HG03103 (cell line): ENCODE measurements at regions not wholly inside any gene's neighbourhood (a gene's known extent, or its start where the extent isn't known, plus 50 kb on each side); places are given as distances from the start of the nearest gene placed in this dataset.

ENCODE experiments used
- ATAC-seq: cut with Tn5 transposase; IDR thresholded peaks from one replicate; pipeline ENCODE4 v1.9.1; 2021; ENCODE audit warnings: low read depth; ENCODE audit not compliant: unreplicated experiment

DNA sequence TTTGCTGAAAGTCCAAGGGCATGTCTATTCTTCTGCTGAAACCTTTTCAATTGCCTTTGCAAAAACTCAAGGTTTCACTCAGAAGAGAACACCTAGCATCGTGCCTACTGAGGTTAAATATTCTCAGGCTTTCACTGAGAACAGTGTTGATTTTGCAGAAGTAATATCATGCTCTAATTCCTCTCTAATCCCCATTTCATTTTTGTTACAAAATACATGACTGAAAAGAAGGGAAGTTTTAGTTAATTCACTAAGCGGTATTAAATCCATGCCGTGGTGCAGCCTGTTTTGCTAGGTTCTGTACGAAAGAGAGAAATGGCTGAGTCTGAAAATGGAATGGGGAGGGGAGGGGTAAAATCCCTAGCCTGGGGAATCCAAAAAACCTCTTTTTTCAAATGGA is 163.2 kb upstream of the CAMK1G start:
- ATAC-seq, result no peak

DNA sequence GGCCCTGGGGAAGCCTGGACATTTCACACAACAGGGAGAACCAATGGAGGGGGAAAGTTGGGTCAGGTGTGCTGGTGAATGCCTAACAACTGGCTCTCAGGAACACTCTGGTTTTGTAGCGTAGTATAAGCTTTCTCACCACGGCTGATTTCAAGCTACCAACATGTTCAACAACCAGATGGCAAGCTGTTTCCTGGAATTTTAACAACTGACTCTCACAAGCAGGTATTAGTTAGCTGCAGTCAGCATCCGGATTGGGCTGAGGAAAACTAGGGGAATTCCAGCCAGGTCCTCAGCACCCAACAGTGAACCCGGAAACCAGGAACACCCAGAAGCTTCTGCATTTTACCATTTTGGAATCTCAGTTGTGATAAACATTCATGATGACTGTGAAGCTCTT is 162.3 kb upstream of the CAMK1G start:
- ATAC-seq, result no peak

DNA sequence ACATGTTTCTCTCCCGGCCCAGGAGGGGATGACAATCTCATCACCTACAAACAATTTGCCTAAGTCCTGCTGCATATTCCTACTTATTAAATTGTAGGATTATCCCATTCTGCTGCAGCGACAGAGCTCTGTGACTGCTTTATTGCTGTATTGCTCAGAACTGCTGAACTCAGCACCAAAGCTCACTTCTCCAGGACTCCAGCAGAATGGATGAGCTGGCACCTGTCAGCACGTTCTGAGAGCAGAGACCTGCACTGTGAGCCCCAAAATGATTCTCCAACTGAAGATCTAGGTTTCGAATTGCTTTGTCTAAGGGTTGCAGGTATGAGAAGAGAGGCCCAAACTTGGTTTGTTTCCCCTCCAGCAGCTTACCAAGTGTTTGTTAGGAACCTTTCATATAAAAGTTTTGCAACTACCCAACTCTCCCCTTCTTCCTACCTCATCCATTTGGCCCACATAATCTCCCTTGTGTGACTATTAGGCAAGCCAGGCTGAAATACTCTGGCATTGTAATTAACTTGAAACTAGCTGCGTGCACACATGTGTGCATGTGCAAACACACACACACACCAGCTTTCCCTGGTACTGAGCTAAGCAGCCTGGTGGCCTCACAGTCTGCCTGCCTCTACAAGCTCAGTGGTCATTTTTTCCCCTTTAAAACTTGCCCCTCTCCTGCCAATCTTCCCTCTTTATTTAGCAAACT is 161.4 kb upstream of the CAMK1G start:
- ATAC-seq, result no peak

DNA sequence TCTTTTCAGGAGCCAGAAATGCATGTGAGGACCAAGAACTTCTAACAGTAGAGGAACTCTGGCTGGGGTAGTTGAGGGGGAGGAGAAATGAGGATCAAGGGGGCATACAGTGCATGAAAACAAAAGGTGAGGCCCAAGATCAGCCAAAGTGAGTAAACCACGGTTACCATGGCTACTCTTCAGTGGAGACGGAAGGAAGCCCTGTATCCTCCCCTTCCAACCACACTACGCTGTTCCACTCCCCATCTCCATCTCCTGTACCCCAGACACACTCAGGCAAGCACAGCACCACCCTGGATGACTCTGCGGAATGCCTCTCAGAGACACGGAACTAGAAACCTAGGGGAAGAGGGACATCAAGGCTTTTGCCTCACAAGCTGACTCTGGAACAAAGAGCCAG is 157.6 kb upstream of the CAMK1G start:
- ATAC-seq, result no peak

DNA sequence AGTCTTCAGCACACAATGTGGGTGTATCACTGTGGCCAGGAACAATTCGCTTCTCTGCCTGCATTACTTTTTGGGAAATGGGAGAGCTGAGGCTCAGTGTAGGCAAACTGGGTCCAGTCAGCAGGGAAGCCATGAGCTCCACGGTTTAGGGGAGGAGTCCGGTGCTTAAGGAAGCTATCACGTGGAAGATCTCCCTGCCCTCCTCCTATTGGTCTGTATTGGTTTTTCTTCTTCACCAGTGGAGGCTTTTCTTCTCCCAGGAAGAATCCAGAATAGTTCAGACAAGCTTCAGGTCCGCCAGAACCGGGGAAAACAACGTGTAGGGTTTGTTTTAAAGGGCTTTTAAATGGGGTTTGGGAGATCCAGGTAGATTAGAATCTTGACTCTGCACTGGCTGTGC is 156.2 kb upstream of the CAMK1G start:
- no peak for ATAC-seq

DNA sequence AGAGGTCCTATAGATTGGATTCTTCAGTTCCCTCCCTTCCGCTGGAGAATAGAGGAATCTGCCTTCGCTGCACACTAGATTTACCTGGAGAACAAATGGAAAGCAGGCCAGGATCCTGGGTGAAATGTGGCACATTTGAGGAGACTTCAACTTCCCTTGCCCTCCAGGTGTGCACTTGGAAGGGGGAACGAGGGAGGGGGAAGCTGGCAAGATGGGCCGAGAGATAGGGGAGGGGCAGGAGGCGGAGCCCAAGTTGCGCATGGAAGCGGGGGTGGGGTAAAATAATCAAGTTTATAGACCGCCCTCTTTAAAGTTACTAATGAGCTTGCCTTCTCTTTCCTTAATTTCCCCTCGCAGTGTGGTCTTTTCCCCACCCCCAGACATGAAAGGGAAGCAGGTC is 155.7 kb upstream of the CAMK1G start:
- no peak for ATAC-seq

DNA sequence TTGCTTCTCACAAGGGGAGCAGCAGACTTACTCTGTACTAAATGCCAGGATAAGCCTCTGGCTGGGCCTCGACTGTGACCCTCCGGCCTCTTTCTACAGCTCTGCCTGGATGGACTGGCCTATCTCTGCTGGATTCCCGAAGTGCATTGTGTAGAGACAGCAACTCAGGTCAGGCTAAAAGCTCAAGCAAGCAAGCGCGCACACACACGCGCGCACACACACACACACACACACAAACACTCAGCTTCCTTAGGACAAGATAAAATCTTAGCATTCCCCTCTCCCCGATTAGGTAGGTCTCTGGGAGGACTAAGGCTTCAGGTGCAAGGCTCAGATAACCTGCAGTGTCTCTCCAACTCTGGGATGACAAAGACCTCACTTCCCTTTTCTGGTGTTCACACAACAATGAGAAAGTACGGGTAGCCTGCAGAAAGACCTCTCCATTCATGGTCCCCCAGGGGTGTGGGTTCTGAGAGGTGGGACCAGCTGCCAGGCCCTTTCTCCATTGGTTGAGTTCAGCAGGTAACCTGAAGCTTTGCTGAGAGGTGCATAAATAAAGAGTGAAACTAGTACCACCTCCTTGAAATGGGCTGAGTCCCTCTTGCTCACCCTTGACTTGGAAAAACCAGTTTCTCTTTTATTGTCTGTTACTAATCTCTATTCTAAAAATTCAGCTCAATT is 155.1 kb upstream of the CAMK1G start:
- no peak for ATAC-seq

DNA sequence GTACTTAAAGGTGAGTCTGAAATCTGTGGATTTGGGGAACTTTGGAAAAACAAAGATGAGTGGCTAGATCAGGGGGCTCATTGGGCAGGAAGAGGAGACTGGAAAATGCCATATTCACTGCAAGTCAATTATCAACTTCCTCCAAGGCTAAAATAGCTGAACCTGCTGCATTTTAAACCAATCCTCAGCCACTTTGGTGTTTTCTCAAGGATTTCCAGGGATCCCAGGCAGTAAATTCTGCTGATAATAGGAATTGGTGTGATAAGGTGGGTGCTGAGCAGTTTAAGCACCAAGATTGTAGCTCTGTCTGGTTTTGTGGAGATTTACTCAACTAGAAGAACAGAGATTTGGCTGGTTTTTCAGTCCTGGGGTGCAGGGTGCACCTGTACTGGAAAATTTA is 153.9 kb upstream of the CAMK1G start:
- ATAC-seq, result no peak

DNA sequence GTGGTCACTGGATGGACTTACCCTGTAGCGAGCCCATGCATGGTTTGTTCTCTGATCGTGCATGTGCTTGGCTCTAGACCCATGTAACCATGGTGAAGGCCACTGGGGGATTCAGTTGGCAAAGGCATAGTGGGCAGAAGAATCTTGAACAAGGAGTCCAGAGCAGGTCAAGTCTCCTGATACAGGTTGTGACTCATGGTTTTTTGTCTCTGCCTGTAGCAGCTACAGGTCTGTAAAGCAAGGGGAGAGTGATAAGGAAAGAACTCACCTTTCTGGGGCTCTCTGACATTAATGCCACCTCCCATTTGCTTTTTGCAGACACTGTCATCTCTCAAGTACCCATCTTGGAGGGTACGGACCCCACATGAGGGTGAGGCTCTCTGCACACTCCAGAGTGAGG is 153.4 kb upstream of the CAMK1G start:
- ATAC-seq, result no peak

DNA sequence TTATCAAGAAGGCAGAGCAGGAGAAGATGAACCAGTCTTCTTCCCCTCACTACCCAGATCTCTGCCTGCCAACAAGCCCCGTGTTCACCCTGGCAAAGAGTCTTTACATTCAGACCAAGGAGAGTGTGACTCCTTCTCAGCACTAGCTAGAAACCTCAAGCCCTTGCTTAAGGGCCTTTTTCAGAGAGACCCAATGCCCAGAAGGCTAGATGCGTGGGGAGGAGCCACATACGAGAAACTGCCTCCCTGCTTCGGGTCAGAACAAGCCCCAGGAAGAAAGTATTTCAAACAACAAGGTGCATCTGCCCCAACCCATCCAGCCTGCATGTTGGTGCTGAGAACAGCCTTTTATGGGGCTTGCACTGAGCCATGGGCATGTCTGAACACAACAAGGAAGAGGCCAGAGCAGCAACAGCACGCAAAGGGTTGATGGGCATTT is 152.7 kb upstream of the CAMK1G start:
- ATAC-seq, result no peak

DNA sequence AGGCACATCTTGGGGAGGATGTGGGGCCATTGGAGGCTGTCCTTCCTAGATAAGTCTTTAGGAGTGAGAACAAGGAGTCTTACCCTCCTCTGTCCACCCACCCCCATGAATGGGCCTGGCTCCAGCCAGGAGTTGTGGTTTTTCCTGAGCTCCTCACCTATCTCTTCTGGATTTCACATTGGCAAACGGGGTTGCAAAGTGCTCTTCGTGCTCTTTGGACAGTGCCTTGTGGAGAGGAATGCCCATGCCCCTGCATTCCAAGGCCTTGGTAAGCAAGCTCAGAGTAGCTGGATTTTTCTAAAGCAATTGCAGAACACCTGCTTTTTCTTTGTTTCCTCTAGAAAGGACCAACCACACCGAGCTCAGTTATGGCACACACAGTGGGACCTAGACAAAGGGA is 152.1 kb upstream of the CAMK1G start:
- no peak for ATAC-seq

DNA sequence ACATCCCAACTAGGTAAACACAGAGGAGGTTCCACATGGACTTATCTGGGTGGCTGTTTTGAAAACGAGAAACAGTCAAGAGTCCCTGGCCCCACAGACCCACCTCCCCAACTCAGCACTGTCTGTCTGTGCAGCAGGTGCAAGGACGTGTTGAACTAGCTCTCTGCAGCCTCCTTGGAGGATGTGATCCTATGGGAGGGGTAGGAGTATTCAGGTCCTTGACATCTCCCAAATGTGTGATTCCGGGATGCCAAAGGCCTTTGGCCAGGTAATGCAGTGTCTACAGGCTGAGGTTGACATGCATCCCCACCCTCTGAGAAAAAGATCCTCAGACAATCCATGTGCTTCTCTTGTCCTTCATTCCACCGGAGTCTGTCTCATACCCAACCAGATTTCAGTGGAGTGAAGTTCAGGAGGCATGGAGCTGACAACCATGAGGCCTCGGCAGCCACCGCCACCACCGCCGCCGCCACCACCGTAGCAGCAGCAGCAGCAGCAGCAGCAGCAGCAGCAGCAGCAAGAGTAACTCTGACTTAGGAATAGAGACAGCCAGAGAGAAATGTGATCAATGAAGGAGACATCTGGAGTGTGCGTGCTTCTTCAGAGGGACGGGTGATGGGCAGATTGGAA is 151.6 kb upstream of the CAMK1G start:
- no peak for ATAC-seq

DNA sequence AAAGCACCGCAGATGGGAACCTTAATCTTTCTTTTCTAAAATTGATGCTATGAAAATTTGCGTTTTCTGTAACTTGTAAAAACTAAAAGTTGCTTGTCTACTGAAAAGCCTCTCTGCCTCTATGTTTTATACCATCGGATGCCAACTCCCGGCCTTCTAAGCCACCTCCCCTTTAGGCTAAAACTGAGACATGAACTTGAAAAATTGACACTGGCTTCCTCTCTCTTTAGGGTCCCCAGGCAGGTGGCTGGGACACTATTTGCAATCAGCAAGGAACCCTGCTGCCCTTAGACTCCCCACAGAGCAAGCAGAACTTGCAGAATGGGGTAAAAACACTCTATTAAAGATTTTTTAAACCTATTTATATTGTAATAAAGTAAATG is 151.1 kb upstream of the CAMK1G start:
- ATAC-seq, result no peak

DNA sequence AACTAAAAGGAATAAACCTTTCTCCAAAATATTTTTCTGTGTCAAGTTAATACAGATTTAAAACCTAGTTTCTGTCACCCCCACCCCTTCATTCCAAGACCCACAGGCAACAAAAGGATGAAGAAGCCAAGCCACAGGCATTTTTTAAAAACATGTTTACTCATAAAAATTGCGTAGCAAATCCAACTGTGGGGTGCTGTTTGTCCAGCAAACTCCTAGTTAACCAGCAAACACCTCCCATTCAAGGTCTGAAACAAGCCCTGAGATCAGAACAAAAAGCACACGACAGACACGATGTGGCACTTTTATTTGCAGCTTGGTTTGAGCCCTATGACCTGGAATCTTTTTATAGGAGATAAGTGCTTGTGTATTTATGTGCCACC is 149.9 kb upstream of the CAMK1G start:
- ATAC-seq, result no peak

DNA sequence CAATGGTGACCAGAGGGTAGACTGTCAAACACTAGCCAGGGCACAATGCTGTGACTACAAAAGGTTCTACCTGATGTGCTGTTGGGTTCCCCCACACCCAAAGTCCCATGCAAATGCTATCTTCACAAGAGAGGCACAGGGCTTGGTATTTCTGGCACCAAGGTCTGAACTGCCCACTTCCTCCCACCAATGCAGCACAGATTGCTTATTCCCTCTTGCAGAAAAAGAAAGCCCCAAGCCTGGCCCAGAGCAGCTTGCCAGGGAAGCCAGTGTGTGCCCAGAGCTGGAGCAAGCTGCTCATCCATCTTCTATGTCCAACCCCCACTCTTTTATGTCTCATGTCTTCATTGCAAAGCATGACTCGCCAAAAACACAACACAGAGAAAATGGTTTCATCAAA is 149.4 kb upstream of the CAMK1G start:
- no peak for ATAC-seq

DNA sequence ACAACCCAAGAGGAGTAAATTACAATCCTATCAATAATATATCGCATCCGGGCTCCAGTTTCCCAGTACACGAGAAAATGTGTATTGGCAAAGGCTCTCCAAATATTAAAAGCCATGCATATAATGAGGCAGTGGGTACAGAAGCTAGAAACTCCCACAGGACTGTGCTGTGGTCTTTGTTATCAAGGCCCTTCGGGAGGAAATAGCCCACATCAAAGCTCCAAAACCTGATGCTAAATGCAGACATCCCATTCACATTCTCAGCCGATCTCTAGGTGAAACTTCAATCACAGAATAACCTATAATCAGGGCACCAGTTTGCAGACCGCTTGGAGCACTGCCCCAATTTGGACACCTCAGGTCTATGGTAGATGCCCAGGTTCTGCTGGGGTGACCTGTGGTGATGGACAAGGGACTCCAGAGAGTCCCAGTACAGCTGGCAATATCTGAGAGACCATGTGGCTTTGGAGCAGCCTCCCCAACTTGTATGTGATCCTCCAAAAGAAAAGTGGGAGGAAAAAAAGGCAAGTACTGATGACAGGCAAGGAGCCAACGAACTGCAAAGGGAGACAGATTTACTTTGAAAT is 148.8 kb upstream of the CAMK1G start:
- ATAC-seq, result no peak

DNA sequence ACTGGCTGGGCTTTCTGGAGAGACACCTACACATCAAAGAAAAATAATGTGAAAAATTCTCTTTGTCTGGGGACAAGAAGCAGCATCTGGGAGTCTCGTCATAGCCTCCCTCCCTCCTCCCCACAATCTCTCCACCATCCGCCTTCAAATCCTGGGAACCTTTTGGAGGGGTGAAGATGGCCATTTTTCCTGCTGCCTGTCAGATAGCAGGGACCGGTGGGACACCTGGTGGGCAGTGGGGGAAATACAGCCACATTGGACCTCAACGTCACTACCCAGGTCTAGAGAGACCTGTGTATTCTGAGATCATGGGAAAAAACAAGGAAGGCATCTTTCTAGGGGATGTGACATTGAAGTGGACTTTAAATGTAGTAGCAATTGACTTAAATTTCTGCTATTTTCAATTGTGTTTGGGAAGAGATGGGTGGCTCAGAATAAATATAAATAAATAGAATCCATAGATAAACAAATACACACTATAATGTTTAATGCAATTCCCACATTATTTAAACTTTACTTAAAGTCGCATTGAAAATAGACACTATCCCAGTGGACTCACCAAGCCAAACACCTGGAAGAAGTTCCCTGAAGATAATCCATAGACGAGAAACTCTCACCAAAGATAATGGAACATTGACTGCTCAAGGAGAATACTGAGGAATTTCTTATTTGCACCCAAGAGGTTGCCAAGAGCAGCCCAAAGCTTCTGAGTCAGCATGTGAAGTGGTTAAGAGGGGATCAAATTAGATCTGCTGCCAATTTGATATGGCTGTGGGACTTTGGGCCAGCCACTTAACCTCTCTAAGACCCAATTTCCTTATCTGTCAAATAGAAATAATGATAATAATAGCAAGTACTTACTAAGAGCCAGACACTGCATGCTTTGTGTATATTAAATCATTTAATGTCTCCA is 147.6 kb upstream of the CAMK1G start:
- peak; percentile 90 for ATAC-seq

DNA sequence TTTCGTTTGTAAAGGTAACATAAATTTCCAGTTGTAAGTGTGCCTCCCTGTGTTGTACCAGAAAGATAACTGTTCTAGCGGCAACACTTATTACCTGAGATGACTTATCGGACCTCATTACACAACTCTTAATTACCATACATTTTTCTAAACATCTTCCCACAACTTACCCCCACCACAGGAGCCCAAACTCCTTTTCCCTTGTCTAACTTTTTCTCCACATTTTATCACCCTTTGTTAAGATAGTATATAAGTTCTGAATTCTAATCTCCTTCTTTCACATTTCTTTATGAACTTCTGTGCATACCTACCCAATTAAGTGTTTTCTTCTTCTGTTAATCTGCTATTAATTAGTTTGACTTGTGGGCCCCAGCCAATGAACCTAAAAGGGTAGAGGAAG is 143.7 kb upstream of the CAMK1G start:
- no peak for ATAC-seq

DNA sequence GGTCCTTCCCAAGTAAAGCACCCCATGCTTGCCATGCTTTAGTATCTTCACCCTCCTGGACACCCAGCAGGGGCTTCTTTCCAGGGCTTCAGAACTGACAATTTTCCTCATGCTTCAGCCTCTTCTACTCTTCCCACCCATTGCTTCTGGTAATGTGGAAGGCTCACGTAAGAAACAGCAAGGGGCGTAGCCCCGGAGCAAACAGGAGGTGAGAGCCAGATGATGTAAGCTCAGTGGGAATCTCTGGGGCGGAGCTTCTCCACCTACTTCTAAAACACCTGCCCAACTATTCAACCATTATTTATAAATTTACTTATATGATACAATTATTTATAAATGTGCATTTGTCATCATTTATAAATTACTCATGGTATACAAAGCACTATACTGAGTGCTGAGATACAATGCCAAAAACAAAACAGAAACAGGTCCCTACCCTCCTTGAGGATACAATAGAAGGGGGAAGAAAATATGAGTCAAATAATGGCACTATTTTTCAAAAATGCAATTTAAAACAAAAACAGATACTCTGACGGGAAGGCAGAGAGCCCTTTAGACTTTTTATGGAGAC is 140.1 kb upstream of the CAMK1G start:
- ATAC-seq, result no peak

DNA sequence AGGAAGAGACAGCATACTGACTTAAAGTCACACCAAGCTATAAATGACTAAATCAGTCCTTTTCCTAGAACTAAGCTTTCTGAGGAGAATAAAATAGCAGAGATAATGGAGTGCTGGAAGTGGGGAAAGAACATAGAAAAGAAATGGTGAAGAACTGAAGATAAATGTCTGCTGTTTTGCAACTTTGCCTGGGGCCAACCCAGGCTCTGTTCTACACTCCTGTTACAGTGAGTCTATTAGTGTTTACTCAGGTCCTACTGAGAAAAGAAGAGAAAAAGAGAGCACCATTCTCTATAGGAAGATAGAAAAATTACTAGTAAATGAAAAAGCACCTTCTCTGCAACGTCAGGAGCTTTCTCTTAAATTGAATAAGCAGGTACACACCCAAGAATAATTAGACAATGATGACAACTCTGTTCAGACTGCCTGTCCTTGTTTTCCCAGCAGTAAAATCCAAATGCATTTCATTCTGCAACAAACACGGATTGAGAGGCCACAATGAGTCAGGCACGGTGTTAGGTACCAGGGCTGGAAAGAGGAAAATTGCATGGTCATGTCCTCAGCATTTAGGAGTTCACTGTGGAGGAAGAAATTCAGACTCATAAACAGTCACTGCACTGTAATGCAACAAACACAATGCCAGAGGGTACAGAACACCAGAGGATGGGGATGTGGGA is 139.4 kb upstream of the CAMK1G start:
- no peak for ATAC-seq
